SK-N-SH (cell line): ENCODE measurements at regions not wholly inside any gene's neighbourhood (a gene's known extent, or its start where the extent isn't known, plus 50 kb on each side); places are given as distances from the start of the nearest gene placed in this dataset.

Experiments
- CTCF ChIA-PET: fragments of 300-600, 350-600 bp; formaldehyde crosslinking; extraction: SDS; loops from one replicate; lab custom pipeline; 2021; lab: Yijun Ruan, JAX
- POLR2A ChIA-PET: fragments of 350-600 bp; sonication (Branson Sonifier 250); formaldehyde crosslinking; extraction: SDS; loops from one replicate; lab custom pipeline; 2020; ENCODE audit warnings: antibody characterized with exemption, inconsistent platforms; lab: Yijun Ruan, JAX
- DNase-seq: peaks from one replicate; pipeline ENCODE4 v3.0.0; 2012
- H2AFZ ChIP-seq: fragments of 200-600 bp; sonication (generic); 2 replicates; pipeline ENCODE4 v1.8.1; 2016; ENCODE audit warnings: antibody characterized with exemption, mild to moderate bottlenecking, low read depth
- H3F3A ChIP-seq: fragments of 200-600 bp; sonication (generic); replicated peaks from 2 replicates; pipeline ENCODE3; 2016; ENCODE audit warnings: antibody characterized with exemption, mild to moderate bottlenecking; ENCODE audit not compliant: insufficient read depth
- H3K27ac ChIP-seq, 2 experiments: fragments of 200-500 bp in 1 of 2; fragments of 200-600 bp in 1 of 2; sonication (Bioruptor generic) in 1 of 2; sonication (generic), shearing (Covaris generic) in 1 of 2; 2 replicates each; pipeline versions ENCODE4 v1.5.1 to v1.6.1; 2014 to 2016; ENCODE audit warnings: low read depth in 2 of 2, inconsistent platforms in 1 of 2, low read length in 1 of 2, mild to moderate bottlenecking in 1 of 2, mixed read lengths in 1 of 2
- H3K27me3 ChIP-seq: fragments of 200-600 bp; sonication (generic), shearing (Covaris generic); 2 replicates; pipeline ENCODE4 v1.6.1; 2016; ENCODE audit warnings: mixed run types; ENCODE audit not compliant: insufficient read depth
- H3K36me3 ChIP-seq, 2 experiments: fragments of 200-500 bp in 1 of 2; fragments of 200-600 bp in 1 of 2; sonication (Bioruptor generic) in 1 of 2; sonication (generic) in 1 of 2; replicated peaks in 1 of 2; 2 replicates each; pipeline versions ENCODE3 to v1.5.1; 2014 to 2016; ENCODE audit warnings: low read length in 1 of 2, mild to moderate bottlenecking in 1 of 2; ENCODE audit not compliant: insufficient read depth in 2 of 2, control insufficient read depth in 1 of 2
- H3K4me1 ChIP-seq, 2 experiments: fragments of 200-500 bp in 1 of 2; fragments of 200-600 bp in 1 of 2; sonication (Bioruptor generic) in 1 of 2; sonication (generic), shearing (Covaris generic) in 1 of 2; 2 replicates each; pipeline versions ENCODE4 v1.5.1 to v1.6.1; 2014 to 2016; ENCODE audit warnings: low read depth in 1 of 2, low read length in 1 of 2, mixed run types in 1 of 2; ENCODE audit not compliant: insufficient read depth in 2 of 2, control insufficient read depth in 1 of 2
- H3K4me2 ChIP-seq: fragments of 200-600 bp; sonication (generic), shearing (Covaris generic); 2 replicates; pipeline ENCODE4 v1.6.1; 2017; ENCODE audit warnings: mixed run types
- H3K4me3 ChIP-seq, 2 experiments: fragments of 200-500 bp in 1 of 2; fragments of 200-600 bp in 1 of 2; sonication (Bioruptor generic) in 1 of 2; sonication (generic), shearing (Covaris generic) in 1 of 2; 2 replicates each; pipeline versions ENCODE4 v1.5.1 to v1.8.1; 2014 to 2016; ENCODE audit warnings: low read depth in 2 of 2, inconsistent platforms in 1 of 2, low read length in 1 of 2, mild to moderate bottlenecking in 1 of 2, mixed read lengths in 1 of 2, moderate library complexity in 1 of 2
- H3K79me2 ChIP-seq: fragments of 200-600 bp; sonication (generic); 2 replicates; pipeline ENCODE4 v1.8.1; 2017; ENCODE audit warnings: mild to moderate bottlenecking; ENCODE audit not compliant: insufficient read depth
- H3K9ac ChIP-seq: fragments of 200-600 bp; sonication (generic); 2 replicates; pipeline ENCODE4 v1.6.1; 2017; ENCODE audit warnings: mixed run types
- H3K9me2 ChIP-seq: fragments of 200-600 bp; sonication (generic); 2 replicates; pipeline ENCODE4 v1.6.1; 2017; ENCODE audit warnings: mixed run types
- H3K9me3 ChIP-seq: fragments of 200-600 bp; sonication (generic); 2 replicates; pipeline ENCODE4 v1.6.1; 2017; ENCODE audit warnings: mixed run types, mild to moderate bottlenecking, moderate library complexity
- H4K20me1 ChIP-seq: fragments of 200-600 bp; sonication (generic); 2 replicates; pipeline ENCODE4 v1.6.1; 2017; ENCODE audit warnings: mild to moderate bottlenecking, mixed run types; ENCODE audit not compliant: insufficient read depth
- EZH2phosphoT487 ChIP-seq: fragments of 200-600 bp; sonication (generic); IDR thresholded peaks from 2 replicates; pipeline ENCODE4 v1.6.1; 2017; ENCODE audit warnings: low read depth, mixed run types, mild to moderate bottlenecking, antibody characterized with exemption, moderate library complexity, borderline replicate concordance
- IRF3 ChIP-seq: fragments of 150-350 bp; IDR thresholded peaks from 2 replicates; pipeline ENCODE4 v1.6.1; 2016; ENCODE audit warnings: mild to moderate bottlenecking, low read depth, low read length
- MXI1 ChIP-seq: IDR thresholded peaks from 2 replicates; pipeline ENCODE4 v1.6.1; 2012; ENCODE audit warnings: mild to moderate bottlenecking, low read depth, low read length, improper control_type of control experiment
- REST ChIP-seq: IDR thresholded peaks from 2 replicates; pipeline ENCODE4 v1.6.1; 2012; ENCODE audit warnings: mild to moderate bottlenecking, low read depth, low read length, moderate library complexity
- RFX5 ChIP-seq: IDR thresholded peaks from 2 replicates; pipeline ENCODE4 v1.6.1; 2012; ENCODE audit warnings: mild to moderate bottlenecking, improper control_type of control experiment, low read length
- RXRA ChIP-seq: IDR thresholded peaks from 2 replicates; pipeline ENCODE4 v1.4.0; 2012; ENCODE audit warnings: low read depth, mild to moderate bottlenecking, borderline replicate concordance
- SIN3A ChIP-seq: IDR thresholded peaks from 2 replicates; pipeline ENCODE4 v1.6.1; 2012; ENCODE audit warnings: low read depth, mild to moderate bottlenecking, low read length, moderate library complexity, borderline replicate concordance
- YY1 ChIP-seq: IDR thresholded peaks from 2 replicates; pipeline ENCODE4 v1.4.0; 2012; ENCODE audit warnings: low read depth, mild to moderate bottlenecking
- ZBTB33 ChIP-seq: IDR thresholded peaks from 2 replicates; pipeline ENCODE4 v1.4.0; 2012; ENCODE audit warnings: low read depth, borderline replicate concordance
- WGBS: methylation state at CpG from one replicate; pipeline ENCODE4 v1.1.6; 2017; ENCODE audit warnings: low lambda C conversion rate; 5-methylcytosine and 5-hydroxymethylcytosine counted together
- TF ChIP-seq, protein P1 (sequence below): fragments of 150-350 bp; IDR thresholded peaks from 2 replicates; pipeline ENCODE4 v1.6.1; 2017; ENCODE audit warnings: antibody characterized with exemption, low read length, low read depth, borderline replicate concordance
- TF ChIP-seq, protein P2 (sequence below): IDR thresholded peaks from 2 replicates; pipeline ENCODE4; 2012
- TF ChIP-seq, protein P3 (sequence below): IDR thresholded peaks from 2 replicates; pipeline ENCODE4 v1.4.0; 2012; ENCODE audit warnings: low read depth

- Histone ChIP-seq H3K36me3 (no peaks in the 10 kb centered on the region), H3K9me2 (no peaks in the 10 kb centered on the region), H3K9ac (no peak overlapping the region), H3K79me2 (no peaks in the 10 kb centered on the region), H4K20me1 (no peaks in the 10 kb centered on the region), H3K27ac (no peak overlapping the region), H2AFZ (no peak overlapping the region), H3K4me1 (no peaks in the 10 kb centered on the region; a peak in 1 of 4 replicates), H3K4me2 (no peak overlapping the region), H3K9me3 (no peaks in the 10 kb centered on the region), H3K27me3 (no peaks in the 10 kb centered on the region), H3K4me3 (no peak overlapping the region), H3F3A (no peaks in the 10 kb centered on the region)
- ChIA-PET CTCF (no interaction called here), POLR2A (no interaction called here)
- TF ChIP-seq ZBTB33: no peak
- TF ChIP-seq MXI1: no peak
- TF ChIP-seq RXRA: no peak
- TF ChIP-seq IRF3: no peak
- TF ChIP-seq REST: no peak
- no peak for TF ChIP-seq EZH2phosphoT487
- no peak for TF ChIP-seq RFX5
- TF ChIP-seq, protein P1, sequence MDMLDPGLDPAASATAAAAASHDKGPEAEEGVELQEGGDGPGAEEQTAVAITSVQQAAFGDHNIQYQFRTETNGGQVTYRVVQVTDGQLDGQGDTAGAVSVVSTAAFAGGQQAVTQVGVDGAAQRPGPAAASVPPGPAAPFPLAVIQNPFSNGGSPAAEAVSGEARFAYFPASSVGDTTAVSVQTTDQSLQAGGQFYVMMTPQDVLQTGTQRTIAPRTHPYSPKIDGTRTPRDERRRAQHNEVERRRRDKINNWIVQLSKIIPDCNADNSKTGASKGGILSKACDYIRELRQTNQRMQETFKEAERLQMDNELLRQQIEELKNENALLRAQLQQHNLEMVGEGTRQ: no peak
- TF ChIP-seq, protein P2, sequence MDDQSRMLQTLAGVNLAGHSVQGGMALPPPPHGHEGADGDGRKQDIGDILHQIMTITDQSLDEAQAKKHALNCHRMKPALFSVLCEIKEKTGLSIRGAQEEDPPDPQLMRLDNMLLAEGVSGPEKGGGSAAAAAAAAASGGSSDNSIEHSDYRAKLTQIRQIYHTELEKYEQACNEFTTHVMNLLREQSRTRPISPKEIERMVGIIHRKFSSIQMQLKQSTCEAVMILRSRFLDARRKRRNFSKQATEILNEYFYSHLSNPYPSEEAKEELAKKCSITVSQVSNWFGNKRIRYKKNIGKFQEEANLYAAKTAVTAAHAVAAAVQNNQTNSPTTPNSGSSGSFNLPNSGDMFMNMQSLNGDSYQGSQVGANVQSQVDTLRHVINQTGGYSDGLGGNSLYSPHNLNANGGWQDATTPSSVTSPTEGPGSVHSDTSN: no peak
- TF ChIP-seq SIN3A: no peak
- TF ChIP-seq, protein P3, sequence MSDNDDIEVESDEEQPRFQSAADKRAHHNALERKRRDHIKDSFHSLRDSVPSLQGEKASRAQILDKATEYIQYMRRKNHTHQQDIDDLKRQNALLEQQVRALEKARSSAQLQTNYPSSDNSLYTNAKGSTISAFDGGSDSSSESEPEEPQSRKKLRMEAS: no peak
- TF ChIP-seq YY1: no peak
- DNase-seq: no peak
- 8% methylated on average over 2 of the region's 2 CpGs for WGBS
Observed at GRCh38 chr14:86518298-86518697, 988.4 kb downstream of the FLRT2 start.
